A673 (cell line): ENCODE measurements at regions not wholly inside any gene's neighbourhood (a gene's known extent, or its start where the extent isn't known, plus 50 kb on each side); places are given as distances from the start of the nearest gene placed in this dataset.

Experiments used
- BruUV-seq: library from RNA; stranded (reverse); fragments of 400-500 nt; replicated peaks from 2 replicates; lab custom pipeline; 2021; lab: Mats Ljungman, UMichigan
- CTCF ChIA-PET: fragments of 300-600 bp; sonication (Branson Sonifier 250); formaldehyde crosslinking; loops from one replicate; lab custom pipeline; 2022; ENCODE audit warnings: antibody characterized with exemption; lab: Charles Lee
- POLR2A ChIA-PET: fragments of 300-600 bp; sonication (Branson Sonifier 250); formaldehyde crosslinking; loops from one replicate; lab custom pipeline; 2022; ENCODE audit warnings: antibody characterized with exemption; ENCODE audit not compliant: low non-redundant PET; lab: Charles Lee
- DNase-seq: peaks from one replicate; pipeline ENCODE4 v3.0.0-alpha.2; 2015; ENCODE audit warnings: low spot score
- H3K27ac ChIP-seq: fragments of 200-600 bp; sonication (generic); 2 replicates; pipeline ENCODE4 v1.5.1; 2016; ENCODE audit warnings: mixed run types, low read depth, mild to moderate bottlenecking, mixed read lengths, antibody characterized with exemption, low read length; ENCODE audit not compliant: poor library complexity, severe bottlenecking
- H3K27me3 ChIP-seq: fragments of 200-600 bp; sonication (generic); replicated peaks from 2 replicates; pipeline ENCODE4 v1.6.1; 2017; ENCODE audit warnings: mixed run types, low read depth, mild to moderate bottlenecking, mixed read lengths, antibody characterized with exemption, low read length; ENCODE audit not compliant: insufficient read depth, poor library complexity
- H3K36me3 ChIP-seq: fragments of 200-600 bp; sonication (generic); 2 replicates; pipeline ENCODE4 v1.6.1; 2016; ENCODE audit warnings: mixed run types, mild to moderate bottlenecking, mixed read lengths, antibody characterized with exemption, low read length; ENCODE audit not compliant: insufficient read depth, poor library complexity, severe bottlenecking
- H3K4me1 ChIP-seq: fragments of 200-600 bp; sonication (generic); 2 replicates; pipeline ENCODE4 v1.6.1; 2017; ENCODE audit warnings: mixed run types, mild to moderate bottlenecking, mixed read lengths, antibody characterized with exemption, low read length; ENCODE audit not compliant: insufficient read depth, poor library complexity, severe bottlenecking
- H3K4me3 ChIP-seq: fragments of 200-600 bp; sonication (generic); 2 replicates; pipeline ENCODE4 v1.5.1; 2016; ENCODE audit warnings: low read depth, mixed run types, mild to moderate bottlenecking, mixed read lengths, low read length; ENCODE audit not compliant: poor library complexity, severe bottlenecking
- H3K9me3 ChIP-seq: fragments of 200-600 bp; sonication (generic); 2 replicates; pipeline ENCODE4 v1.6.1; 2016; ENCODE audit warnings: mixed run types, low read depth, mild to moderate bottlenecking, mixed read lengths, antibody characterized with exemption, low read length; ENCODE audit not compliant: poor library complexity, severe bottlenecking
- EZH2 ChIP-seq: fragments of 200-600 bp; sonication (generic); IDR thresholded peaks from 2 replicates; pipeline ENCODE4 v1.6.1; 2017; ENCODE audit warnings: borderline replicate concordance, low read depth, mild to moderate bottlenecking, mixed read lengths, antibody characterized with exemption, low read length; ENCODE audit not compliant: poor library complexity, severe bottlenecking
- intact Hi-C: fragments of 100-400 bp; cut with micrococcal nuclease; formaldehyde crosslinking; loops from one replicate; pipeline ENCODE4 v1.10.0; 2022; ENCODE audit not compliant: unreplicated experiment
- TF ChIP-seq, protein P1 (sequence below): fragments of 300-800, 200-600 bp; sonication (generic); conservative IDR thresholded peaks from 2 replicates; pipeline ENCODE4 v1.5.1; 2017; ENCODE audit warnings: low read depth, mild to moderate bottlenecking, antibody characterized with exemption, low read length, moderate library complexity, mixed read lengths

DNA sequence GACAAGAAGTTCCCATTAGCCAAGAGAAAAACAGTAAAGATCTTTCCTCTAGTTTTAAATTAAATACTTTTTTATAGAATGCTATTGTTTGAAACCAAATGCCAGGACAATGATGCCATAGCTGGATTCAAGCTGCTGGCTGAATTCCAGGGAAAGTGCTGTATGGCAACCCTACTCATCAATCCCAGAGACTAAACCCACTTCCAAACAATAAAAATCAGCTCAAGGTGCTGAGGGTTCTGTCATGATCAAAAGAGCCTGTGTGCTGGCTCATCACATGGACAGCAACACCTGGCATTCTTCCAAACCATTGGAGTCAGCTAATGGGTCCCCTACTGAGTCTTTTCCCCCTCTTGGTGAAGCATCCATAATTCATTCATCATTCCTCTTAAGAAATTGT, 53.7 kb upstream of the PARD3B start:
- CTCF ChIA-PET = no interaction called here
- POLR2A ChIA-PET = no interaction called here
- Histone ChIP-seq H3K36me3 (no peaks in the 10 kb centered on the region), H3K27me3 (no peaks in the 10 kb centered on the region), H3K4me1 (peaks cover 4% of the 10 kb centered on the region), H3K4me3 (no peak overlapping the region), H3K9me3 (no peaks in the 10 kb centered on the region), H3K27ac (no peak overlapping the region)
- no TSS peak for BruUV-seq
- no peak for TF ChIP-seq EZH2
- TF ChIP-seq, protein P1, sequence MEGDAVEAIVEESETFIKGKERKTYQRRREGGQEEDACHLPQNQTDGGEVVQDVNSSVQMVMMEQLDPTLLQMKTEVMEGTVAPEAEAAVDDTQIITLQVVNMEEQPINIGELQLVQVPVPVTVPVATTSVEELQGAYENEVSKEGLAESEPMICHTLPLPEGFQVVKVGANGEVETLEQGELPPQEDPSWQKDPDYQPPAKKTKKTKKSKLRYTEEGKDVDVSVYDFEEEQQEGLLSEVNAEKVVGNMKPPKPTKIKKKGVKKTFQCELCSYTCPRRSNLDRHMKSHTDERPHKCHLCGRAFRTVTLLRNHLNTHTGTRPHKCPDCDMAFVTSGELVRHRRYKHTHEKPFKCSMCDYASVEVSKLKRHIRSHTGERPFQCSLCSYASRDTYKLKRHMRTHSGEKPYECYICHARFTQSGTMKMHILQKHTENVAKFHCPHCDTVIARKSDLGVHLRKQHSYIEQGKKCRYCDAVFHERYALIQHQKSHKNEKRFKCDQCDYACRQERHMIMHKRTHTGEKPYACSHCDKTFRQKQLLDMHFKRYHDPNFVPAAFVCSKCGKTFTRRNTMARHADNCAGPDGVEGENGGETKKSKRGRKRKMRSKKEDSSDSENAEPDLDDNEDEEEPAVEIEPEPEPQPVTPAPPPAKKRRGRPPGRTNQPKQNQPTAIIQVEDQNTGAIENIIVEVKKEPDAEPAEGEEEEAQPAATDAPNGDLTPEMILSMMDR = no peak
- DNase-seq = peak; percentile 72
- intact Hi-C loops = no loop called here

DNA sequence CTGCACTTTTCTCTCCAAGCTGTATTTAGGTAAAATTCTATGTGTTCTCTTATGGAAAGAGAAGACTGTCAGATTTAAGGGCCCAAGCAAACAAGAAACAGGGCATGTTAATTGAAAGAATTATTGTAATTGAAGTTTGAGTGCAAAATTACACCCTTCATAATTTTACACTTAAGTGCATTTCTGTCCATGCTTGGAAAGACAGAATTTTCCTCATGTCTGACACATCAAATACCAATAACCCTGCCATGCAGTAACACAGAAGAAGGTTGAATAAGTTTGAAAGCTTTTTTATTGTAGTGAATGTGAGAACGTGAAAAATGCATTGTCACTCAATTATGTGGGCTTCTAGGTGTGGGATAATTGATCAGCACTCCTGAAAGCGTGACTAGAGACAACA, 52.9 kb upstream of the PARD3B start:
- intact Hi-C loops = no loop called here
- BruUV-seq = no TSS peak
- CTCF ChIA-PET = no interaction called here
- H3K27ac ChIP-seq = no peak overlapping the region
- no peak overlapping the region for H3K4me3 ChIP-seq
- DNase-seq = no peak
- H3K9me3 ChIP-seq = no peaks in the 10 kb centered on the region
- TF ChIP-seq EZH2 = no peak
- TF ChIP-seq, protein P1 = no peak
- POLR2A ChIA-PET = no interaction called here
- H3K36me3 ChIP-seq = no peaks in the 10 kb centered on the region
- peaks cover 4% of the 10 kb centered on the region for H3K4me1 ChIP-seq
- H3K27me3 ChIP-seq = no peaks in the 10 kb centered on the region

DNA sequence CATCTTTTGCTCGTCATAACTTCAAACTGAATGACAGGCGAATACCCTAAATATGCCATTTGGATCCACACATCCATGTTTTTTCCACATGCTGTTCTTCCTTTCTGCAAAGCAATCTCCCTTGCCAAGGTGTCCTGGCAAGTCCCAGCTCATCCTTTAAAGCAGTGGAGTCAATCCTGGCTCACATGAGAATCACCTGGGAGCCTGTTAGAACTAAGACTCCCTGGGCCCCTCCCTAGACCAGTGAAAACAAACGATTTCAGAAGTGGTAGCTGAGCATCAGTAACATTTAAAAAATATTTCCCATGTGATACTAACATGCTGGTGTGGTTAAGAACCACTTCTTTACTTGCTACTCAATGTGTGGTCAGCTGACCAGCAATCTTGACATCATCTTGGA, 50.6 kb upstream of the PARD3B start:
- Histone ChIP-seq H3K27ac (no peak overlapping the region), H3K9me3 (no peaks in the 10 kb centered on the region), H3K4me1 (peaks cover 4% of the 10 kb centered on the region), H3K27me3 (no peaks in the 10 kb centered on the region), H3K36me3 (no peaks in the 10 kb centered on the region), H3K4me3 (no peak overlapping the region)
- DNase-seq = no peak
- intact Hi-C loops = no loop called here
- ChIA-PET POLR2A (no interaction called here), CTCF (no interaction called here)
- no TSS peak for BruUV-seq
- TF ChIP-seq, protein P1 = no peak
- no peak for TF ChIP-seq EZH2
